Gastroesophageal sphincter (tissue), 4 donors: ENCODE measurements at regions not wholly inside any gene's neighbourhood (a gene's known extent, or its start where the extent isn't known, plus 50 kb on each side); places are given as distances from the start of the nearest gene placed in this dataset.
"Not testable (repeated sequence)": the region's sequence is repeated elsewhere in the genome, so short reads cannot be mapped to it uniquely, and the experiment has no call there.

ENCODE experiments used
- ATAC-seq: fragments of 150-250 bp; one replicate; pipeline ENCODE4 v1.9.1; 2016; ENCODE audit warnings: mild to moderate bottlenecking, moderate library complexity
- H3K27ac ChIP-seq, 4 donors: fragments of 200-600 bp; sonication (generic) in 3 of 4; 1 replicate in 3 of 4; 2 replicates in 1 of 4; pipeline ENCODE4 v1.5.1; 2016 to 2019
- H3K27me3 ChIP-seq: fragments of 200-600 bp; sonication (generic); one replicate; pipeline ENCODE4 v1.5.1; 2019
- H3K36me3 ChIP-seq, 2 donors: fragments of 200-600 bp; sonication (generic); one replicate each; pipeline ENCODE4 v1.5.1; 2019; ENCODE audit warnings: control low read depth in 1 of 2
- H3K4me1 ChIP-seq, 3 donors: fragments of 200-600 bp; sonication (generic); 1 replicate in 2 of 3; 2 replicates in 1 of 3; pipeline ENCODE4 v1.5.1; 2016 to 2019; ENCODE audit warnings: control low read depth in 2 of 3
- H3K4me3 ChIP-seq, 2 donors: fragments of 200-600 bp; sonication (generic); one replicate each; pipeline ENCODE4 v1.5.1; 2019; ENCODE audit warnings: mild to moderate bottlenecking in 1 of 2, moderate library complexity in 1 of 2
- H3K9me3 ChIP-seq, 3 donors: fragments of 200-600 bp; sonication (generic); one replicate each; pipeline ENCODE4 v1.5.1; 2017 to 2019; ENCODE audit warnings: control low read depth in 2 of 3
- EP300 ChIP-seq: sonication (generic); formaldehyde crosslinking; IDR thresholded peaks from one replicate; pipeline ENCODE4 v1.6.1; 2017; ENCODE audit warnings: antibody characterized with exemption, mild to moderate bottlenecking
- POLR2A ChIP-seq, 2 donors: fragments of 450-650 bp; IDR thresholded peaks; one replicate each; pipeline ENCODE4 v1.6.1; 2017; ENCODE audit warnings: antibody characterized with exemption in 2 of 2, mild to moderate bottlenecking in 2 of 2, moderate library complexity in 1 of 2
- POLR2AphosphoS5 ChIP-seq: sonication (generic); formaldehyde crosslinking; IDR thresholded peaks from one replicate; pipeline ENCODE4 v1.6.1; 2017; ENCODE audit warnings: antibody characterized with exemption
- WGBS, 2 donors: methylation state at CpG; one replicate each; pipeline ENCODE4 v1.1.5; 2018; ENCODE audit warnings: low coverage in 1 of 2; 5-methylcytosine and 5-hydroxymethylcytosine counted together
- TF ChIP-seq, protein P1 (sequence below), 4 experiments: fragments of 200-600 bp in 2 of 4; fragments of 450-650 bp in 2 of 4; sonication (generic) in 1 of 4; IDR thresholded peaks; one replicate each; pipeline ENCODE4 v1.5.1; 2017 to 2019; ENCODE audit warnings: antibody characterized with exemption in 4 of 4, mild to moderate bottlenecking in 2 of 4, moderate library complexity in 2 of 4

DNA sequence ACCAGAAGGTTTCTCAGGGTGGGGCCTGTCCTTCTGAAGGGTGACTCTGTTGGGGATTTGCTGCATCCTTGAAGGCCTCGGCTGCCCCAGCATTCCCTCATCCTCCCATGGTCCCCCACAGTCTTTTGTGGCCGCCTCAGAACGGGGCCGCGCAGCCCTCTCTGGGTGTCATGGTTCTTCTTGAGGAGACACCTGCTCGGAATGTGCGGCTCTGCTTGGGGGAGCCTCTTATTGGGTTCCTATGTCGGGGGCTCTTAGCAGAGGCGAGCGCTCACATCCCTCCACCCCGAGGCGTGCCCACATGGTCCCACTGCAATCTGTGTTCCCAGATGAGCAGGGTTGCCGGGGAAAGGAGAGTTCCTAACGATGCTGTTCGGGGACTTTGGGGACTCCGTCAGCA, 1008.4 kb downstream of the BRD1 start:
- Histone ChIP-seq H3K27ac (no peak overlapping the region), H3K36me3 (no peaks in the 10 kb centered on the region), H3K9me3 (no peaks in the 10 kb centered on the region), H3K4me3 (no peak overlapping the region), H3K4me1 (no peaks in the 10 kb centered on the region), H3K27me3 (peaks cover 67% of the 10 kb centered on the region)
- TF ChIP-seq, protein P1, sequence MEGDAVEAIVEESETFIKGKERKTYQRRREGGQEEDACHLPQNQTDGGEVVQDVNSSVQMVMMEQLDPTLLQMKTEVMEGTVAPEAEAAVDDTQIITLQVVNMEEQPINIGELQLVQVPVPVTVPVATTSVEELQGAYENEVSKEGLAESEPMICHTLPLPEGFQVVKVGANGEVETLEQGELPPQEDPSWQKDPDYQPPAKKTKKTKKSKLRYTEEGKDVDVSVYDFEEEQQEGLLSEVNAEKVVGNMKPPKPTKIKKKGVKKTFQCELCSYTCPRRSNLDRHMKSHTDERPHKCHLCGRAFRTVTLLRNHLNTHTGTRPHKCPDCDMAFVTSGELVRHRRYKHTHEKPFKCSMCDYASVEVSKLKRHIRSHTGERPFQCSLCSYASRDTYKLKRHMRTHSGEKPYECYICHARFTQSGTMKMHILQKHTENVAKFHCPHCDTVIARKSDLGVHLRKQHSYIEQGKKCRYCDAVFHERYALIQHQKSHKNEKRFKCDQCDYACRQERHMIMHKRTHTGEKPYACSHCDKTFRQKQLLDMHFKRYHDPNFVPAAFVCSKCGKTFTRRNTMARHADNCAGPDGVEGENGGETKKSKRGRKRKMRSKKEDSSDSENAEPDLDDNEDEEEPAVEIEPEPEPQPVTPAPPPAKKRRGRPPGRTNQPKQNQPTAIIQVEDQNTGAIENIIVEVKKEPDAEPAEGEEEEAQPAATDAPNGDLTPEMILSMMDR (IDR thresholded peaks at IDR 0.05), result no peak
- no peak for TF ChIP-seq POLR2A (IDR thresholded peaks at IDR 0.05)
- no peak for TF ChIP-seq EP300
- no peak for TF ChIP-seq POLR2AphosphoS5
- ATAC-seq, result no peak
- 92% methylated on average over 10 of the region's 16 CpGs; no CpG with 5 or more reads in 1 of the 2 donors for WGBS, 2 donors

DNA sequence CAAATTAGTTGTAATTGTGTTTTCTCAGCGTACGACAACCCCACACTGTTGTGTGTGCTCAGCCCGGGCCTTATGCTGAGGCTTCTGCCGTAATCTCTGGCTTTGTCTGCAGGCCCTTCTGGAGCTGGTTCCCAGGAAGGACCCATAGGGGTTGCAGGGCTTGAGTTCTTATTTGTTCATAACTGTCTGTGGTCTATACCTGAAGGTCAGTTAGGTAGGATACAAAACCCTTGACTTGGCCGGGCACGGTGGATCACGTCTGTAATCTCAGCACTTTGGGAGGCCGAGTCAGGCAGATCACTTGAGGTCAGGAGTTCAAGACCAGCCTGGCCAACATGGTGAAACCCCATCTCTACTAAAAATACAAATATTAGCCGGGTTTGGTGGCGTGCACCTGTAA, 1010.2 kb downstream of the BRD1 start:
- H3K27ac ChIP-seq, H3K4me1 ChIP-seq, H3K4me3 ChIP-seq, H3K9me3 ChIP-seq, H3K36me3 ChIP-seq, ATAC-seq: not testable (repeated sequence)
- 87 to 100% methylated on average over 3 to 4 of the region's 10 CpGs for WGBS, 2 donors
- H3K27me3 ChIP-seq, result peaks cover 57% of the 10 kb centered on the region

DNA sequence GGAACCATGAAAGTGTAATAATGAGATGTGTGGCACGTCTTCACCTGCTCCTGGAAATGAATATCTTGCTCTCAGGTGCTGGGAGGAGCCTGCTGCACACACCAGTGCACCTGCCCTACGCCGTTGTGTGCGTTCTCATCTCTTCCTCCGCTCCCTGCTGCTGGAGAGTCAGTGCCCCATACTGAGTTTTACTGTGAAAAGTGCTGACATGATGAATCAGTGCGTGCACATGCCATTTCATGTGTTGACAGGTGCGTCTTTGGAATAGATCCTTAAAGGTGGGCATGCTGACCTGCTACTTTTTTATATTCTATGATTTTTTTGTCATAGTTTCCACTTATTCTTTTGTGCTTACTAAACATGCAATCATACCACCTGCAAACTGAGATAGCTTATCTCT, 1015.8 kb downstream of the BRD1 start:
- WGBS, 2 donors, result 71 to 89% methylated on average over 4 to 7 of the region's 7 CpGs
- no peak for ATAC-seq

DNA sequence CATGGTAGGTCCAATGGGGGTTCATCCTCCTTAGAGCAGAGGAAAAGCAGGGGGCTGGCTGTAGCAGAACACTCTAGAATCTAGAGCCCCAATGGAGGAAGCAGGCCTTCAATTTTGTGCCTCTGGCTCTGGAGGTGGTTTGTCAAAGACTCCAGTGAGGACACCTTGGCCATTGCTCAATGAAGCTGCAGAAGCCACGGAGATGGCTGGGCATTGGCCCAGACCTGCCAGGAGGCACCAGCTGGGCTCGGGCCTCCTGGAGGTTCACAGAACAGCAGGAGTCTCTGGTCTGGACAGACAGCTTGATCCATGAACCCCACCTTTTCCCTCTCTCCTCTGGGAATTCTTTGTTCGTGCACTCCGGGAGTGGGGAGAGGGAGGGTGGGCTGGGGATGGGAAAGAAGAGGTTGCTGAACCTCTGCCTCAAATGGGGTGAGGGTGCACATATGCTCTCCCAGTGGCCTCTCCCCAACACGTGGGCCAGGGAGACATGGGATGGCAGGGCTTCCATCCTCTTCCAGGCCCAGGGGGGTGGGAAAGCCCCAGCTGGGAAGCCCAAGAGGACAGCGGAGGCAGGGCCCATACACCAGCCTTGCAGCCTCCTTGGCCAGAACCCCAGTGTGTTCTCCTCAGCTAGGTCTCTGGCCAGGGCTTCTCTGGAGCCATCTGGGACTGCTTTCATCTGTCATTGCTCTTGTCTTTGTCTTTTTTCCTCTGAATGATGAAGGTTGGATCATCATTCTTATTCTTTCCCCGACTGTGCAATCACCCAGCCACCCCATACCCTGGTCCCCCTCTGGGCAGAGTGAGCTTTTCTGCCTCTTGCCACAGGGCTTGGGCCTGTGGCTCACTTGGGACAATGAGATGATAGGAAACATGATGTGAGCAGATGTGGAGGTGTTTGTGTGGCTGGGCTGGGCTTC, 1019.4 kb downstream of the BRD1 start:
- 45% methylated on average over 5 of the region's 7 CpGs; no CpG with 5 or more reads in 1 of the 2 donors for WGBS, 2 donors
- TF ChIP-seq POLR2A (IDR thresholded peaks at IDR 0.05) (no peak), POLR2AphosphoS5 (no peak)
- TF ChIP-seq, protein P1 (IDR thresholded peaks at IDR 0.05), result no peak
- Histone ChIP-seq H3K27ac (no peak overlapping the region), H3K9me3 (no peaks in the 10 kb centered on the region), H3K27me3 (peaks cover 38% of the 10 kb centered on the region), H3K4me3 (no peak overlapping the region), H3K4me1 (no peaks in the 10 kb centered on the region), H3K36me3 (no peaks in the 10 kb centered on the region)
- no peak for ATAC-seq

More for the DNA sequence above, 1015.8 kb downstream of the BRD1 start:
- H3K27me3 ChIP-seq, result peaks cover 28% of the 10 kb centered on the region
- H3K4me1 ChIP-seq, result no peaks in the 10 kb centered on the region
- H3K36me3 ChIP-seq, result no peaks in the 10 kb centered on the region
- no peaks in the 10 kb centered on the region for H3K9me3 ChIP-seq
- TF ChIP-seq EP300 (no peak), POLR2A (IDR thresholded peaks at IDR 0.05) (no peak), POLR2AphosphoS5 (no peak)
- TF ChIP-seq, protein P1 (IDR thresholded peaks at IDR 0.05), result no peak
- H3K27ac ChIP-seq, result no peak overlapping the region
- no peak overlapping the region for H3K4me3 ChIP-seq

DNA sequence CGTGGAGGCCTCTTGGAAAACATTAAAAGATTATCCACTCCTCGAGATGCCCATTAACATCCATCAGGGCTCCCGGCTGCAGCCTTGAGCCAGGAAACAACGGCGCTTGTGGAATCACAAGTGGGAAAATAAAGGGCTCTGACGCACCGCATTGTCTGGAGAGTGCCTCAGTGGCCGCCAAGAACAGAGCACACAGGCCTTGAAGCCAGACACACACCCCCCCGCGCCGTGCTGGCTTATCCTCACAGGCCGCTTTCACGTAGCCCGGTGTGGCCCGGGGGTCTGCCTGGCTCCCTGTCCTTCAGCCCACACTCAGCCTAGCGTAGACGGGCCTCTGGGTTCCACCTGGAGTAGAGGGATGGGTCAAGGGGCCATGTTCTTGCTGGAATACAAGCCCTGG, 1020.5 kb downstream of the BRD1 start:
- TF ChIP-seq POLR2AphosphoS5 (no peak), POLR2A (IDR thresholded peaks at IDR 0.05) (no peak), EP300 (no peak)
- TF ChIP-seq, protein P1 (IDR thresholded peaks at IDR 0.05), result no peak
- no peaks in the 10 kb centered on the region for H3K9me3 ChIP-seq
- no peaks in the 10 kb centered on the region for H3K36me3 ChIP-seq
- H3K4me3 ChIP-seq, result no peak overlapping the region
- no peaks in the 10 kb centered on the region for H3K4me1 ChIP-seq
- WGBS, 2 donors, result 85 to 96% methylated on average over 5 to 6 of the region's 17 CpGs
- peaks cover 48% of the 10 kb centered on the region for H3K27me3 ChIP-seq
- H3K27ac ChIP-seq, result no peak overlapping the region
- no peak for ATAC-seq
